ENCODE measurements at regions not wholly inside any gene's neighbourhood (a gene's known extent, or its start where the extent isn't known, plus 50 kb on each side); places are given as distances from the start of the nearest gene placed in this dataset.

DNA sequence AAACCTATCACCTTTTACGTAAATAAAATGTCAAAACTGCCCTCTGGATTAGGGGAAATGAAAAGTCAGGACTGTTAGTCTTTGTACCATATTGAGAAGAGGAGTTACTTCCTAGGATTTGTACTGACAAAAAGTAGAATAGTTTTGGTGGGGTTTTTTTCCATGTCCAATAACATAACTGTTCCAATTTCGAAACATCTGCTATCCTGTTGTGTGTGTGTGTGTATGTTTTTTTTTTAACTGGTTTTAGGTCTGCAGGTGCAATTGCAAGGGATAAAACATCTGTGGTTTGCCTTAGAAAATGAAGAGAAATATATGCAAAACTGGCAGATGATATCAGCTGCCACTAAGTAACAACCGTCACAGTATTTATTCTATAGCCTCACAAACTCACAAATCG is 506.8 kb downstream of the NFIB start:
- TF ChIP-seq CTCF (IDR thresholded peaks at IDR 0.05) = no peak
- TF ChIP-seq REST (IDR thresholded peaks at IDR 0.05; ENCODE audit: insufficient read depth in 1 of 2, low read depth in 2 of 2, low read length in 1 of 2) = no peak
- TF ChIP-seq POLR2AphosphoS5 (IDR thresholded peaks at IDR 0.05; ENCODE audit: low read depth, low read length) = no peak
